HepG2 (cell line): ENCODE measurements at regions not wholly inside any gene's neighbourhood (a gene's known extent, or its start where the extent isn't known, plus 50 kb on each side); places are given as distances from the start of the nearest gene placed in this dataset.
A peak's percentile ranks its signal among the peaks of the same experiment; 100 is the strongest.

ENCODE experiments used
- ATAC-seq: fragments of 200-7000 bp; cut with Tn5 transposase; 3 replicates; pipeline ENCODE4 v1.9.1; 2020; ENCODE audit warnings: mild to moderate bottlenecking, moderate library complexity
- BruUV-seq: library from RNA; stranded (reverse); fragments of 400-500 nt; replicated peaks from 2 replicates; lab custom pipeline; 2021; lab: Mats Ljungman, UMichigan
- CTCF ChIA-PET: fragments of 300-600 bp; formaldehyde crosslinking; extraction: SDS; loops from one replicate; lab custom pipeline; 2021; ENCODE audit warnings: low total read pairs, inconsistent platforms, low intra/inter-chr PET ratio; lab: Yijun Ruan, JAX
- POLR2A ChIA-PET: fragments of 350-600 bp; sonication (Branson Sonifier 250); formaldehyde crosslinking; loops from one replicate; lab custom pipeline; 2020; ENCODE audit warnings: antibody characterized with exemption, inconsistent platforms; lab: Yijun Ruan, JAX
- DNase-seq: peaks from one replicate; pipeline ENCODE4 v3.0.0-alpha.2; 2015; ENCODE audit warnings: low spot score
- FAIRE-seq: peaks from 3 replicates; lab custom pipeline; 2011; peaks lifted over from hg19 to GRCh38; lab: Jason Lieb, UNC
- H2AFZ ChIP-seq: one replicate; pipeline ENCODE4 v1.6.1; 2011; ENCODE audit warnings: low read length, inconsistent platforms
- H3K27ac ChIP-seq: fragments of 300-600 bp; 3 replicates; pipeline ENCODE4 v1.8.0; 2011; ENCODE audit warnings: mixed run types, mild to moderate bottlenecking, mixed read lengths, low read length, inconsistent platforms; ENCODE audit not compliant: insufficient read depth; ENCODE audit errors: extremely low read length
- H3K27me3 ChIP-seq, 2 experiments: fragments of 200-600 bp in 1 of 2; 2 replicates in 1 of 2; 3 replicates in 1 of 2; pipeline versions ENCODE4 v1.6.0 to v1.8.0; 2011; ENCODE audit warnings: low read length in 2 of 2, mild to moderate bottlenecking in 2 of 2, moderate library complexity in 2 of 2, inconsistent platforms in 1 of 2; ENCODE audit not compliant: insufficient read depth in 2 of 2, control insufficient read depth in 1 of 2
- H3K36me3 ChIP-seq, 2 experiments: fragments of 200-600 bp in 1 of 2; replicated peaks in 1 of 2; 2 replicates in 1 of 2; 3 replicates in 1 of 2; pipeline versions ENCODE4 v1.5.1 to v1.8.0; 2011; ENCODE audit warnings: low read length in 2 of 2, inconsistent platforms in 1 of 2; ENCODE audit not compliant: insufficient read depth in 2 of 2, control insufficient read depth in 1 of 2
- H3K4me1 ChIP-seq: 2 replicates; pipeline ENCODE4 v1.5.1; 2012; ENCODE audit warnings: low read length, inconsistent platforms; ENCODE audit not compliant: insufficient read depth
- H3K4me2 ChIP-seq: 2 replicates; pipeline ENCODE4 v1.6.0; 2011; ENCODE audit warnings: low read depth, low read length, inconsistent platforms
- H3K4me3 ChIP-seq, 3 experiments: fragments of 200-600 bp in 1 of 3; sonication (generic), shearing (Covaris generic) in 1 of 3; replicated peaks in 1 of 3; 2 replicates each; pipeline ENCODE4 v1.5.1; 2011 to 2016; ENCODE audit warnings: low read length in 3 of 3, inconsistent platforms in 2 of 3, low read depth in 2 of 3, mild to moderate bottlenecking in 2 of 3, control low read depth in 1 of 3, mixed read lengths in 1 of 3; ENCODE audit not compliant: insufficient read depth in 1 of 3
- H3K79me2 ChIP-seq: one replicate; pipeline ENCODE4 v1.6.1; 2011; ENCODE audit warnings: low read length, inconsistent platforms; ENCODE audit not compliant: insufficient read depth
- H3K9ac ChIP-seq: 2 replicates; pipeline ENCODE4 v1.6.0; 2011; ENCODE audit warnings: mild to moderate bottlenecking, low read depth, low read length, inconsistent platforms; ENCODE audit not compliant: insufficient read depth
- H3K9me3 ChIP-seq: 2 replicates; pipeline ENCODE4 v1.5.1; 2012; ENCODE audit warnings: mild to moderate bottlenecking, low read length
- H4K20me1 ChIP-seq: 2 replicates; pipeline ENCODE4 v1.6.0; 2011; ENCODE audit warnings: inconsistent platforms, mild to moderate bottlenecking, low read length, moderate library complexity; ENCODE audit not compliant: insufficient read depth
- EHMT2 ChIP-seq: fragments of 200-600 bp; sonication (generic); IDR thresholded peaks from 2 replicates; pipeline ENCODE4 v1.7.0; 2017; ENCODE audit warnings: antibody characterized with exemption, low read depth, low read length, borderline replicate concordance
- FOSL1 ChIP-seq: sonication (generic); formaldehyde crosslinking; IDR thresholded peaks from 2 replicates; pipeline ENCODE4 v1.9.0; 2021; ENCODE audit warnings: missing genetic modification reagents, borderline replicate concordance
- GABPB1 ChIP-seq: IDR thresholded peaks from 2 replicates; pipeline ENCODE4 v1.6.1; 2016; ENCODE audit warnings: mild to moderate bottlenecking, missing genetic modification reagents, moderate library complexity, missing compliant biosample characterization
- GMEB2 ChIP-seq: IDR thresholded peaks from 2 replicates; pipeline ENCODE4 v1.6.1; 2016; ENCODE audit warnings: missing biosample characterization, missing genetic modification reagents, low read depth
- LRRFIP1 ChIP-seq: sonication (generic); formaldehyde crosslinking; conservative IDR thresholded peaks from 2 replicates; pipeline ENCODE4 v1.4.0; 2020; ENCODE audit warnings: missing genetic modification reagents
- MAFF ChIP-seq: IDR thresholded peaks from 2 replicates; pipeline ENCODE4 v1.6.1; 2011; ENCODE audit warnings: low read depth, low read length, improper control_type of control experiment
- MAFK ChIP-seq, 2 experiments: IDR thresholded peaks in 1 of 2; conservative IDR thresholded peaks in 1 of 2; 2 replicates each; pipeline ENCODE4 v1.6.1; 2011; ENCODE audit warnings: improper control_type of control experiment in 2 of 2, low read length in 2 of 2
- MYNN ChIP-seq: sonication (generic); formaldehyde crosslinking; IDR thresholded peaks from 2 replicates; pipeline ENCODE4 v1.4.0; 2020; ENCODE audit warnings: mild to moderate bottlenecking, low read depth, missing genetic modification reagents
- TEF ChIP-seq: sonication (generic); formaldehyde crosslinking; IDR thresholded peaks from 2 replicates; pipeline ENCODE4 v1.5.0; 2020; ENCODE audit warnings: missing genetic modification reagents
- ZBTB7A ChIP-seq: sonication (generic); formaldehyde crosslinking; IDR thresholded peaks from 2 replicates; pipeline ENCODE4 v1.8.0; 2022; ENCODE audit warnings: mild to moderate bottlenecking, missing genetic modification reagents
- ZNF576 ChIP-seq: sonication (generic); formaldehyde crosslinking; IDR thresholded peaks from 2 replicates; pipeline ENCODE4 v1.4.0; 2020; ENCODE audit warnings: mild to moderate bottlenecking, missing genetic modification reagents
- WGBS: methylation state at CpG from one replicate; pipeline ENCODE4 v1.1.6; 2017; ENCODE audit warnings: low lambda C conversion rate; 5-methylcytosine and 5-hydroxymethylcytosine counted together
- in situ Hi-C: cut with HindIII; loops from 2 replicates; pipeline ENCODE4 v1.10.0; 2017; ENCODE audit warnings: low pct_unique_long_range_greater_than_20kb; ENCODE audit not compliant: extremely low pct_ligation_motif_present
- intact Hi-C: fragments of 100-400 bp; cut with micrococcal nuclease; formaldehyde crosslinking; loops from one replicate; pipeline ENCODE4 v1.10.0; 2022; ENCODE audit not compliant: unreplicated experiment

- ATAC-seq, result no peak
- no peak overlapping the region for H3K9ac ChIP-seq
- no peaks in the 10 kb centered on the region for H3K9me3 ChIP-seq
- no peaks in the 10 kb centered on the region for H3K36me3 ChIP-seq
- intact Hi-C loops (no loop called here), in situ Hi-C loops (no loop called here)
- no peak overlapping the region for H2AFZ ChIP-seq
- ChIA-PET POLR2A (no interaction called here), CTCF (no interaction called here)
- WGBS, result 26% methylated on average over 6 of the region's 6 CpGs
- no peaks in the 10 kb centered on the region for H3K79me2 ChIP-seq
- H3K27me3 ChIP-seq, result no peaks in the 10 kb centered on the region
- H3K27ac ChIP-seq, result no peak overlapping the region
- no peak for FAIRE-seq
- no peak overlapping the region for H3K4me3 ChIP-seq
- no peaks in the 10 kb centered on the region for H4K20me1 ChIP-seq
- BruUV-seq, result no TSS peak
- DNase-seq, result no peak
- H3K4me1 ChIP-seq, result peaks cover 10% of the 10 kb centered on the region
- no peak overlapping the region for H3K4me2 ChIP-seq
- TF ChIP-seq MAFK (conservative IDR thresholded peaks at IDR 0.05 in 1 of 2, IDR thresholded peaks at IDR 0.05 in 1 of 2; ENCODE audit: low read length in 2 of 2), result peak; percentile 34 to 56; a peak in 2 of 4 replicates
- TF ChIP-seq MAFF, result peak; percentile 54; the same call in 1 of the 2 replicates
- no peak for TF ChIP-seq GABPB1 (CRISPR knock-in tag)
Measured at GRCh38 chr1:100794748-100795645, 75.5 kb downstream of the VCAM1 start.

- DNase-seq (no peak), ATAC-seq (no peak), FAIRE-seq (no peak)
- H3K27ac ChIP-seq, result no peak overlapping the region
- no peak overlapping the region for H3K9ac ChIP-seq
- ChIA-PET CTCF (no interaction called here), POLR2A (no interaction called here)
- no peaks in the 10 kb centered on the region for H3K27me3 ChIP-seq
- no peak overlapping the region for H3K4me2 ChIP-seq
- no peaks in the 10 kb centered on the region for H3K9me3 ChIP-seq
- no peaks in the 10 kb centered on the region for H3K79me2 ChIP-seq
- 33% methylated on average over 3 of the region's 3 CpGs for WGBS
- H2AFZ ChIP-seq, result no peak overlapping the region
- peaks cover 16% of the 10 kb centered on the region for H3K4me1 ChIP-seq
- H4K20me1 ChIP-seq, result no peaks in the 10 kb centered on the region
- no peaks in the 10 kb centered on the region for H3K36me3 ChIP-seq
- H3K4me3 ChIP-seq, result no peak overlapping the region
- in situ Hi-C loops (no loop called here), intact Hi-C loops (no loop called here)
- BruUV-seq, result no TSS peak
- TF ChIP-seq EHMT2, result no peak
- TF ChIP-seq ZBTB7A (CRISPR knock-in tag), result no peak
- no peak for TF ChIP-seq LRRFIP1 (CRISPR knock-in tag)
- TF ChIP-seq MYNN, result no peak
- no peak for TF ChIP-seq ZNF576 (CRISPR knock-in tag)
- TF ChIP-seq GMEB2 (CRISPR knock-in tag), result no peak
- no peak for TF ChIP-seq FOSL1 (CRISPR knock-in tag)
- no peak for TF ChIP-seq TEF (CRISPR knock-in tag)
Measured at GRCh38 chr1:100795646-100795985, 76.1 kb downstream of the VCAM1 start.
